Thoracic aorta (tissue), 2 donors: ENCODE measurements at regions not wholly inside any gene's neighbourhood (a gene's known extent, or its start where the extent isn't known, plus 50 kb on each side); places are given as distances from the start of the nearest gene placed in this dataset.

Experiments used
- ATAC-seq: fragments of 150-250 bp; one replicate; pipeline ENCODE4 v1.8.0; 2017; ENCODE audit warnings: low read depth; ENCODE audit not compliant: insufficient number of reproducible peaks, low FRiP score
- DNase-seq: peaks from one replicate; pipeline ENCODE4 v3.0.0-alpha.2; 2020; ENCODE audit warnings: low spot score
- H3K27ac ChIP-seq, 2 donors: fragments of 200-600 bp; sonication (generic); 1 replicate in 1 of 2; 2 replicates in 1 of 2; pipeline ENCODE4 v1.5.1; 2016; ENCODE audit warnings: mild to moderate bottlenecking in 2 of 2, moderate library complexity in 2 of 2
- H3K27me3 ChIP-seq: fragments of 200-600 bp; sonication (generic); replicated peaks from 2 replicates; pipeline ENCODE4 v1.6.0; 2016; ENCODE audit warnings: mild to moderate bottlenecking; ENCODE audit not compliant: insufficient read depth
- H3K36me3 ChIP-seq: fragments of 200-600 bp; sonication (generic); one replicate; pipeline ENCODE4 v1.5.1; 2016
- H3K4me1 ChIP-seq, 2 donors: fragments of 200-600 bp; sonication (generic); 1 replicate in 1 of 2; 2 replicates in 1 of 2; pipeline versions ENCODE4 v1.5.1 to v1.6.0; 2016; ENCODE audit warnings: low read depth in 2 of 2, mild to moderate bottlenecking in 1 of 2; ENCODE audit not compliant: control insufficient read depth in 1 of 2
- H3K4me3 ChIP-seq: fragments of 200-600 bp; sonication (generic); 2 replicates; pipeline ENCODE4 v1.5.1; 2016; ENCODE audit warnings: mild to moderate bottlenecking
- H3K9me3 ChIP-seq: fragments of 200-600 bp; sonication (generic); 2 replicates; pipeline ENCODE4 v1.5.1; 2016
- CTCF ChIP-seq: fragments of 200-600 bp; sonication (generic); IDR thresholded peaks from one replicate; pipeline ENCODE4 v1.5.1; 2019; ENCODE audit warnings: antibody characterized with exemption

GRCh38 chr6:132959639-132960326 lies 145.4 kb downstream of the RPS12 start:
- Histone ChIP-seq H3K27me3 (no peaks in the 10 kb centered on the region), H3K4me1 (peaks cover 0 to 9% of the 10 kb centered on the region in 2 donors), H3K36me3 (no peaks in the 10 kb centered on the region), H3K9me3 (no peaks in the 10 kb centered on the region), H3K27ac (no peak overlapping the region), H3K4me3 (no peak overlapping the region)
- ATAC-seq (no peak), DNase-seq (no peak)
- TF ChIP-seq CTCF = no peak

GRCh38 chr6:132960720-132961119 lies 146.4 kb downstream of the RPS12 start:
- H3K4me1 ChIP-seq = peaks cover 0 to 14% of the 10 kb centered on the region in 2 donors

GRCh38 chr6:132961122-132961521 lies 146.8 kb downstream of the RPS12 start:
- Histone ChIP-seq H3K36me3 (no peaks in the 10 kb centered on the region), H3K27me3 (no peaks in the 10 kb centered on the region), H3K27ac (no peak overlapping the region), H3K9me3 (no peaks in the 10 kb centered on the region), H3K4me1 (peaks cover 0 to 14% of the 10 kb centered on the region in 2 donors), H3K4me3 (no peak overlapping the region)
- ATAC-seq (no peak), DNase-seq (no peak)
- no peak for TF ChIP-seq CTCF

More at GRCh38 chr6:132960720-132961119, 146.4 kb downstream of the RPS12 start:
- H3K27ac ChIP-seq = no peak overlapping the region
- H3K4me3 ChIP-seq = no peak overlapping the region
- TF ChIP-seq CTCF = no peak
- DNase-seq (no peak), ATAC-seq (no peak)
- H3K27me3 ChIP-seq = no peaks in the 10 kb centered on the region
- no peaks in the 10 kb centered on the region for H3K9me3 ChIP-seq
- H3K36me3 ChIP-seq = no peaks in the 10 kb centered on the region

- Histone ChIP-seq H3K9me3 (no peaks in the 10 kb centered on the region), H3K4me3 (no peak overlapping the region), H3K27me3 (no peaks in the 10 kb centered on the region), H3K36me3 (no peaks in the 10 kb centered on the region), H3K27ac (no peak overlapping the region), H3K4me1 (peaks cover 0 to 14% of the 10 kb centered on the region in 2 donors)
- no peak for ATAC-seq
- DNase-seq = no peak
- no peak for TF ChIP-seq CTCF
Measured at GRCh38 chr6:132961610-132962009, 147.2 kb downstream of the RPS12 start.

GRCh38 chr6:132962936-132963868 lies 148.8 kb downstream of the RPS12 start:
- no peak overlapping the region for H3K27ac ChIP-seq
- H3K36me3 ChIP-seq = no peaks in the 10 kb centered on the region
- ATAC-seq = no peak
- DNase-seq = no peak
- no peaks in the 10 kb centered on the region for H3K9me3 ChIP-seq
- peak; percentile 58 for TF ChIP-seq CTCF
- H3K4me1 ChIP-seq = peaks cover 0 to 14% of the 10 kb centered on the region in 2 donors
- H3K27me3 ChIP-seq = no peaks in the 10 kb centered on the region
- H3K4me3 ChIP-seq = no peak overlapping the region
